KMS-11 (cell line): ENCODE measurements at regions not wholly inside any gene's neighbourhood (a gene's known extent, or its start where the extent isn't known, plus 50 kb on each side); places are given as distances from the start of the nearest gene placed in this dataset.

Source experiments
- H2AFZ ChIP-seq: fragments of 200-600 bp; sonication (generic); 2 replicates; pipeline ENCODE4 v1.6.1; 2016; ENCODE audit warnings: antibody characterized with exemption, mixed run types, low read depth
- H3K27ac ChIP-seq: fragments of 200-600 bp; sonication (generic); 2 replicates; pipeline ENCODE4 v1.6.1; 2016; ENCODE audit warnings: mild to moderate bottlenecking, mixed run types
- H3K27me3 ChIP-seq: fragments of 200-600 bp; sonication (generic); 2 replicates; pipeline ENCODE4 v1.6.1; 2017; ENCODE audit warnings: mild to moderate bottlenecking, low read depth, mixed run types, moderate library complexity; ENCODE audit not compliant: insufficient read depth
- H3K36me3 ChIP-seq: fragments of 200-600 bp; sonication (generic); 2 replicates; pipeline ENCODE4 v1.6.1; 2017; ENCODE audit warnings: mild to moderate bottlenecking, mixed run types; ENCODE audit not compliant: insufficient read depth
- H3K4me1 ChIP-seq: fragments of 200-600 bp; sonication (generic); 2 replicates; pipeline ENCODE4 v1.6.1; 2016; ENCODE audit warnings: mild to moderate bottlenecking, low read depth, mixed run types; ENCODE audit not compliant: poor library complexity, severe bottlenecking
- H3K4me2 ChIP-seq: fragments of 200-600 bp; sonication (generic); 2 replicates; pipeline ENCODE4 v1.7.0; 2016; ENCODE audit warnings: mild to moderate bottlenecking, mixed run types
- H3K4me3 ChIP-seq: fragments of 200-600 bp; sonication (generic); IDR thresholded peaks from 2 replicates; pipeline ENCODE4 v1.6.1; 2017; ENCODE audit warnings: low read depth, low read length, mixed read lengths; ENCODE audit not compliant: insufficient read depth
- H3K79me2 ChIP-seq: fragments of 200-600 bp; sonication (generic); 2 replicates; pipeline ENCODE4 v1.6.1; 2016; ENCODE audit warnings: low read depth, mixed run types; ENCODE audit not compliant: insufficient read depth
- H3K9ac ChIP-seq: fragments of 200-600 bp; sonication (generic); 2 replicates; pipeline ENCODE4 v1.6.1; 2016; ENCODE audit warnings: mild to moderate bottlenecking, mixed run types
- H4K20me1 ChIP-seq: fragments of 200-600 bp; sonication (generic); 2 replicates; pipeline ENCODE4 v1.6.1; 2016; ENCODE audit warnings: mild to moderate bottlenecking, mixed run types; ENCODE audit not compliant: insufficient read depth
- TF ChIP-seq, protein P1 (sequence below): fragments of 200-600 bp; sonication (generic); conservative IDR thresholded peaks from 2 replicates; pipeline ENCODE4 v1.6.1; 2017; ENCODE audit warnings: low read depth, mild to moderate bottlenecking, antibody characterized with exemption, low read length, moderate library complexity, mixed read lengths

DNA sequence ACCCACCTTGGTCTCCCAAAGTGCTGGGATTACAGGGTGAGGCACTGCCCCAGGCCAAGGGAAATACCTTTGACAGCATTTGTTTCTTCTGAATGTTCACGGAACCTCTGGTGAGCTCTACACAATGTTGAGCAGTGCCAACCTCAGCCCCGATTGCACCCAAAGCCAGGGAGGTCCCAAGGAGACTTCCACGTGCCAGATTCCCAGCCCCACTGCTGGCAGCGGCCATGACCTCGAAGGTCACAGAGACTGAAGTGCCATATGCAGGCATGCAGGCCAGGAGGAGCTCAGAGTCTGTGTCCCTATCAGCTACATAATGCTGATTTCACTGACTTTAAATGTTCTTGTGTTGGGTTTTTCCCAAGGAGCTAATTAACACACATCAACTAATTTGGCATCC, 226.4 kb upstream of the FOXF1 start:
- no peak overlapping the region for H2AFZ ChIP-seq
- no peak overlapping the region for H3K27ac ChIP-seq
- H3K4me2 ChIP-seq: no peak overlapping the region
- H4K20me1 ChIP-seq: no peaks in the 10 kb centered on the region
- no peaks in the 10 kb centered on the region for H3K4me1 ChIP-seq
- H3K9ac ChIP-seq: no peak overlapping the region
- H3K4me3 ChIP-seq: no peak overlapping the region
- H3K27me3 ChIP-seq: peaks cover 32% of the 10 kb centered on the region; the same call in 1 of the 2 replicates
- TF ChIP-seq, protein P1, sequence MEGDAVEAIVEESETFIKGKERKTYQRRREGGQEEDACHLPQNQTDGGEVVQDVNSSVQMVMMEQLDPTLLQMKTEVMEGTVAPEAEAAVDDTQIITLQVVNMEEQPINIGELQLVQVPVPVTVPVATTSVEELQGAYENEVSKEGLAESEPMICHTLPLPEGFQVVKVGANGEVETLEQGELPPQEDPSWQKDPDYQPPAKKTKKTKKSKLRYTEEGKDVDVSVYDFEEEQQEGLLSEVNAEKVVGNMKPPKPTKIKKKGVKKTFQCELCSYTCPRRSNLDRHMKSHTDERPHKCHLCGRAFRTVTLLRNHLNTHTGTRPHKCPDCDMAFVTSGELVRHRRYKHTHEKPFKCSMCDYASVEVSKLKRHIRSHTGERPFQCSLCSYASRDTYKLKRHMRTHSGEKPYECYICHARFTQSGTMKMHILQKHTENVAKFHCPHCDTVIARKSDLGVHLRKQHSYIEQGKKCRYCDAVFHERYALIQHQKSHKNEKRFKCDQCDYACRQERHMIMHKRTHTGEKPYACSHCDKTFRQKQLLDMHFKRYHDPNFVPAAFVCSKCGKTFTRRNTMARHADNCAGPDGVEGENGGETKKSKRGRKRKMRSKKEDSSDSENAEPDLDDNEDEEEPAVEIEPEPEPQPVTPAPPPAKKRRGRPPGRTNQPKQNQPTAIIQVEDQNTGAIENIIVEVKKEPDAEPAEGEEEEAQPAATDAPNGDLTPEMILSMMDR: no peak
- H3K36me3 ChIP-seq: no peaks in the 10 kb centered on the region
- no peaks in the 10 kb centered on the region for H3K79me2 ChIP-seq

DNA sequence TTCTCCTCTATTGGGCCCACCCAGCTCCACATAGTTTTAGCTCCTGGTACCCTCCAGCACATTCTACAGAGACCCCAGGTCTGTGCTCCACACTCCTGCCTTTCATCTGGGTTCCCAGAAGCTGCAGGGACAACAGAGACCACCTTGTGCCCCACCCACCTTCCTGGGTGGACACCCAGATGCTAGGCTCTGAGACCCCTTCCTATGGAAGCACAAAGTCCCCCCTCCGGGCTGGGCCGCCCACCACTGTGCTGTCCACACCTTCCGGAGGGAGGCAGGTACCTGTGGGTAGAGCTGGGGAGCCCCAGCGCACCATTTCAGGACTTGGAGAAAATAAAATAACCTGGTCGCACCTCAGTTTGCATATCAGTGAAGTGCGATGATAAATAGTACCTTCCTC, 224.9 kb upstream of the FOXF1 start:
- Histone ChIP-seq H3K36me3 (no peaks in the 10 kb centered on the region), H3K4me1 (no peaks in the 10 kb centered on the region), H4K20me1 (no peaks in the 10 kb centered on the region), H3K27me3 (peaks cover 43% of the 10 kb centered on the region), H3K4me3 (no peak overlapping the region), H3K9ac (no peak overlapping the region), H3K27ac (no peak overlapping the region), H3K79me2 (no peaks in the 10 kb centered on the region), H2AFZ (no peak overlapping the region), H3K4me2 (no peak overlapping the region)
- TF ChIP-seq, protein P1: no peak

DNA sequence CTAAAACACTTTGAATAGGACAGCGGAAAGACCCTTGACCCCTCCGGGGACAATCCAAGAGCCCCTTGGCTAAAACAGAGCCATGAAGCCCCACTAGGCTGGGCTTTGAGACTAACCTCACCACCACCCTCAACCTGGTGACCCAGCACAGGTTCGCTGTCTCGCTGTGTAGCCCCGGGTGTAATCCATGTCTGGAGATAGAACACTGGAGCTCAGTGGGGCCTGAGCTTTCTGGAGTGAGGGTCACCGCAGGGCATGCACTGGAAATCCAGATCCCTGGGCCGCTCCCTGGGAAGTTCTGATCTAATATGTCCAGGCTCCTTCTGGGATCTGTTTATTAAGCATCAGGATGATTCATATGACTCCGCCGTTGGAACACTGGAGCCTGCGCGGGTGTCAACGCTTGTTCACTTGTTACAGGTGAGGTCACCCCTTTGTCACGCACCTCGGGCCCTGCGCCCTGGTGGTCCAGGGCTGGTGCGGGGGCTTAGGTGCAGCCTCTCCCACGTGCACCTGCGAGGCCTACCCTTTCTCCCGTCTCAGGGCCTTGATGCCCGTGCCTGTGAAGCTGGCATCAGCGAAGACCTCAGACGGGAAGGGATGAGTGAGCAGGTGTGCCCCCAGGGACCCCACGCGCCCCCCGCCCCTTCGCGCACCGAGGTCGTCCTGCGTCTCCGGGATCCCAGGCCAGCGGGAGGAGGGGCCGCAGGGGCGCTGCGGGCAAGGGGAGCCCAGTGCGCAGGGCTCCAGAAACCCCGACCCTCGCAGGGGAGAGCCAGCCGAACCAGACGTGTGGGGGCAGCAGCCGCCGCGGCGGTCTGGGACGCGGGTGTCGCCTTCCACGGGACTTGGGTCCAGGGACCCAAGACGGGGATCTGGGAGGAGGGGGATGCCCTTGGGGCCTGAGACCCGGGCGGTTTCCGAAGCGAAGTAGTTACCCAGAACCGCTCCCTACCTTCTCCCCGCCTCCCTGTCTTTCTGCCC, 224.1 kb upstream of the FOXF1 start:
- H4K20me1 ChIP-seq: no peaks in the 10 kb centered on the region
- no peak overlapping the region for H3K27ac ChIP-seq
- H3K79me2 ChIP-seq: no peaks in the 10 kb centered on the region
- H3K9ac ChIP-seq: no peak overlapping the region
- no peak overlapping the region for H3K4me2 ChIP-seq
- peaks cover 50% of the 10 kb centered on the region for H3K27me3 ChIP-seq
- no peak overlapping the region for H2AFZ ChIP-seq
- H3K4me1 ChIP-seq: no peaks in the 10 kb centered on the region
- H3K4me3 ChIP-seq: no peak overlapping the region
- TF ChIP-seq, protein P1: no peak
- H3K36me3 ChIP-seq: no peaks in the 10 kb centered on the region

DNA sequence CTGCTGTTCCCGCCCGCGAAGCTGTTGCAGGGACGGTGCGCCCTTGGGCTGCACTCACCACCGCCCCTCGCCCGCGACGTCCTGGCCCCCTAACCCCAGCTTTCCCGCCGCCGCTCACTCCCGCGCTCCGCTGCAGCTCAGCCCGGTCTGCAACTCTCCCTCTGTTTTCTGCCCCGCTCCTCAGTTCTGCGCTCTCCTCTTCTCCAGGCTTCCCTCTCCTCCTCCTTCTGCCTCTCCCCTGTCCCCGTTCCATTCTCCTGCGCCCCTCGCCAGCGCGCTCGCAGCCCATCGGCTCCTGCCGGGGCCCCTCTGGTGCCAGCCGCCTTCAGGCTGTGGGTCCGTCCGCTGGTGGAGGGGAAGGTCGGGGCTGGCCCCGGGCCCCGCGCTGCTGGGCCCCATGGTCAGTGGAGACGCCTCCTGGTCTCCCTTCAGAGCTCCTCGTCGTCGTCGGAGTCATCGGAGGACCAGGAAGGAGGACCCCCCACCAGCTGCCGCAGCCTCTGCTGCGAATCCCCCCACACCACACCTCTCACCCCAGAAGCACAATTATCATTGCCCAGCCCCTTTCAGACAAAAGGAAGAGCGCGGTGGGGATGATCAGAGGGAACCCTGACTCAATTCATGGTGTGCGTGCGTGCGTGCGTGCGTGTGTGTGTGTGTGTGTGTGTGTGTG, 223.2 kb upstream of the FOXF1 start:
- H3K27ac ChIP-seq: no peak overlapping the region
- no peaks in the 10 kb centered on the region for H3K4me1 ChIP-seq
- H2AFZ ChIP-seq: no peak overlapping the region
- no peak overlapping the region for H3K4me2 ChIP-seq
- no peak overlapping the region for H3K4me3 ChIP-seq
- no peaks in the 10 kb centered on the region for H4K20me1 ChIP-seq
- peaks cover 51% of the 10 kb centered on the region for H3K27me3 ChIP-seq
- no peaks in the 10 kb centered on the region for H3K79me2 ChIP-seq
- TF ChIP-seq, protein P1: no peak
- no peaks in the 10 kb centered on the region for H3K36me3 ChIP-seq
- no peak overlapping the region for H3K9ac ChIP-seq
